Fibroblast of gingiva (primary cell): ENCODE measurements at regions not wholly inside any gene's neighbourhood (a gene's known extent, or its start where the extent isn't known, plus 50 kb on each side); places are given as distances from the start of the nearest gene placed in this dataset.

ENCODE experiments used
- DNase-seq: peaks from one replicate; pipeline ENCODE4 v3.0.0-alpha.2; 2011; ENCODE audit warnings: low read depth

DNA sequence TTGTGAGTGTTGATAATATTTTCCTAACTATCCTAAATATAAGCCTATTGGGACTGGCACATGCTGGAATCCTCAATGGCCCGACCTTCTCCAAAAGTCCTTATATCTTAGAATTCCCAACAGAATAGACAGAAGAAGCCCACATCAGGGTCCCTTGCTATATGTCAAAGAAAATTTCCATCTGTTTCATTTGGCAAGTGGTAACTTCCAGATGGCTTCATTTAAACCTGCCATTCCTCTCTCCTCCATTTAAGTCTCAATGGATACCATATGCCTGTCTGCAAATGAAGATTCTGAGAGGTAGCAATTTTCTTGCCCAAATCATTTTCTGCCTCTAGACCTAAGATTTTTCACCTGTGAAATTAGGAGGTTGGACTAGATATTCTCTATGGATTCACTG lies 73.1 kb upstream of the KCNA4 start:
- DNase-seq = no peak

DNA sequence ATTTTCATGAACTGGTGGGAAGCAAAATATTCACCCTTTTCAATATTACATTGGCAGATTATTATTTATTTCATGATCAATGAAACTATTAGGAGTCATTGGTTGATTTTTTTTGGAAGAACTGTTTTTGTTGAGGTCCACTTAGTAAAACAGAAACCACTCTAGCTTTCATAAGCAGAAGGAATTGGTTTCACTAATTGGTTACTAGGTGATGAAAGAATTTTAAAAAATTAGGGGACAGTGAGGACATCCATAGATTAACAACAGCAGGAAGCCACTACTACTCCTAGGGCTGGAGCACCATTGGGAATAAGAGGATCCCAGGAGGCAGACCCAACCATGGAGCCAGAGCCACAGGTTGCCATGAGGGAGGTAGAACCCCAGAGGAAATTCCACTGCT lies 74.4 kb upstream of the KCNA4 start:
- no peak for DNase-seq

DNA sequence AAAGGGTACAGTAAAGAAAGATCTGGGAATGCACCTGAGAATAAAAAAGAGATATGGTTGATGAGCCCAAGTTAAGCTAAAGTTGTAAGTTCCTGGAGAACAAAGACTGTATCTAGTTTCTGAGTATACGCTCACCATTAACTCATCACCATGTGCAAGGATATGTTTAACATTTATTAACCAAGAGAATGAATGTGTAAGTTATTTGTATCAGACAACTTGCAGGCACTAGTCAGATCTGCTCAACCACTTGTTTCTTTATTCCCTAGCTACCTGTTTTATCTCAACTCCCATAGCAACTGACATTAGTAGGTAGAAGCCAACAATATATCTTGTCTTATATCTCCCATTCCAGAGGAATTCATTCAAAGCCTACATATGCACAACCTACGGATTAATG lies 74.9 kb upstream of the KCNA4 start:
- no peak for DNase-seq

DNA sequence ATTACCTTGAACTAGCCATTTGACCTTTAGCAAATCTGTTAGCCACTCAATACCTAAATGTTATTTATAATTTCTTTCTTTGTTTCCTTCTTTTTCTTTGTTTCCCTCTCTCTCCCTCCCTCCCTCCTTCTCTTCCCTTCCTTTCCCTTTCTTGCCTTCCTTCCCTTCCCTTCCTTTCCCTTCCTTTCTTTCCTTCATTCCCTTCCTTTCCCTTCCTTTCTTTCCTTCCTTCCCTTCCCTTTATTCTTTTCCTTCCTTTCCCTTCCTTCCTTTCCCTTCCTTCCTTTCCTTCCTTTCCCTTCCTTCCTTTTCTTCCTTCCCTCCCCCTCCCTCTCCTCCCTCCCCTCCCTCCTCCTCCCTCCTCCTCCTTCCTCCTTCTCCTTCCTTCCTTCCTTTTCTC lies 75.7 kb upstream of the KCNA4 start:
- DNase-seq = no peak

DNA sequence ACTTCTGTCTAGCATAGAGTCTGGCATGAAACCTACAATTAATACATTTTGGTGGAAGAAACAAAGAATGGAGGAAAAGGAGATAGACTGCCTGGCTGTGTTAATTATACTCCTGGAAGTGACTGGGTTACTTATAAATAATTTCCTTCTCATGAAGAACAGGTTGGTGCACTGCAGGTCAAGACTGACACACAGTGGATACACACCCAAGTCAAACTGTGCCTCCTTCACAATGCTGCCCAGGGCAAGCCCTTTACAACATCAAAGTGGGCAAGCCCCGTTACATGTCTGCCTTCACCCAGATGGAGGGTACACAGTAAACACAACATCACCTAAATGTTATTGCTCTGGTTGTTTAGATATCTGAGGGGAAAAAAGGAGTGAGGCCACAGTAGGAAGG lies 83.7 kb upstream of the KCNA4 start:
- no peak for DNase-seq

DNA sequence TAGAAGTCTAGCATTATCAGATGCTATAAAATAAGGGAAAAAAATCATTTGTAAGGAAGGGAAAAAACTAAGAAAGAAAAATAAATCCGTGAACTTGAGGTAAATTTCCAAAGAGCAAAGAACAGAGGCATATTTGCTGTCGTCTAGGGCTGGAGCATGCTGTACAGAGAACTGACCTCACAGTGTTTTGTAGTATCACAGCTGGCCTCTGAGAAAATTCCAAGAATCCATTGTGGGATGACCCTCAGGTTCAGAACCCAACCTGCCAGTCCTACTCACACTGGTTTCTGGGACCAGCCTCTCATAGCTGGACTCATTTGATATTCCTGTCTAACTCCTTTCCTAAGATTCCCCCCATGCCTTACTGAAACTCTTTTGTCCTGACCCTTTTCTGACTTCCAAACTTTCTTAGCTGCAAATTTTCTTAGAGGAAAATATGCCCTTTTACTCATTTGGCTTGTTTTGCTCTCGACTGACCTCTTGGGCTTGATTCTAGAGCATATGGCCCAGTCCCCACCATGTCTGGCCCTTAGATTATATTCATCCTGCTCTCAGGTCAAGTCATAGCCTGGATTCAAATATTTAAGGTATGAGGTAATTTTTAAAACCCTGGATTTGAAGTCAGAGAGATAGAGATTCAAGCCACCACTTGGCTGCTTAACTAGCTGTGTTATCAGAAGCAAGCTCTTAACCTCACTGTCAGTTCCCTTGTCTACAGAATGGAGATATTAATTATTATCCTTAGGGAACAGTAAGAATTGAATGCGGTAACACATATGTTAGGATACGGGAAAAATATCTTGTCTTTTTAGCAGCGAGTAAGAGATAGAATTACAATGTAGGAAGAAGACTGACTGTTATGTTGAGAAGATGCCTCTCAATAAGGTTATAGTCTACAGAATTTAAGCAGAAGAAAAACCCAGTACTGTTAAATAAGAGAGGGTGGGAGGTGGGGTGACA lies 89.7 kb upstream of the KCNA4 start:
- no peak for DNase-seq

DNA sequence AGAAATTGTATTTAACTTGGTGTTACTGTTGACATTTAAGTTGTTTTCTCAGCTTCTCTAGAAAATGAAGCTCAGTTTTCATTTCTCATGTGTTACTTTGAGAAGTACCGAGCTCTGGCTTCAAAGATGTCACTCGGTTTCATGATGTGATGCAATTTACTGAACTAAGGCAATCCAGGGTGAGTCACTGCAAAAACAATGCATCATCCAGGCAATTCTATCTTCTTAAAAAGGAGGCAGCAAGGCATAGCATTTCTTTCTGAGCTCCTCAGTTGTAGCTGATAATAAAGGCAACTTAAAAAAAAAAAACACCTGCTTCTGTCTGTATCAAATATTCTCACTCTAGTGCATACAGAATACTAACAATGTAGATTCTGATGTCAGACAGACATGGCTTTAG lies 91.1 kb upstream of the KCNA4 start:
- DNase-seq = peak; percentile 1

DNA sequence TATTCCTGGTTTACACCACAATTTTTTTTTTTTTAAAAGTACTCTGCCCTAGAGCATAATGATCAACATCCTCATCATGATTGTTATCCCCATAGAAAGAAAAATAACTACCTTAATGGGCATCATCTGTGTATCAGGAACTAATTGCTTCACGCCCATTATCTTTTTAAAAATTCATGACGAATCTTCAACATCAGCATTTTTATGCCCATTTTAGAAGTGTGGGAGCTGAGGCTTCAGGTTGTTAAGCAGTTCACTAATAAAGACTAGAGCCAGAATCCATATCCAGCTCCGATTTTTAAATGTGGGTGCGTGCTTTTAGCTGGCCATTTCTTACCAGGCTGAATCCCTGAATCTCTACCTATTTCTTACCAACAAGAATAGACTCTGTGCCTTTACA lies 92.9 kb upstream of the KCNA4 start:
- no peak for DNase-seq

DNA sequence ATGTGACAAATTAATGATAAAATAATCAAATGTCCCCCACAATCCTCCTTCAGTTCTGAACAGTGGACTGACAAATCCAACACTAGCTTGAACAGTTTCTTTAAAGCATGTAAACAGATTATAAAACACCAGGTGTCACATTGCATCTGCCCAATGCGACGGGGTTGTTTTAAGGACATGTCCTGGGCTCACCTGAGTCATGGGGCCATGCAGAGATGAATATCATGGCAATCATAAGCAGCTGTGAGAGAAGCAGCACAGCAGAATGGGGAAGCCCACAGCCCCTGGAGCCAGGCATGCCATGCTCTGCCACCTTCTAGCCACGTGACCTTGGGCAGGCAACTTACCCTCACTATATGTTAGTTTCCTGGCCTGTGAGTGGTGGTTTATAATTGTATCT lies 93.9 kb upstream of the KCNA4 start:
- DNase-seq = no peak

DNA sequence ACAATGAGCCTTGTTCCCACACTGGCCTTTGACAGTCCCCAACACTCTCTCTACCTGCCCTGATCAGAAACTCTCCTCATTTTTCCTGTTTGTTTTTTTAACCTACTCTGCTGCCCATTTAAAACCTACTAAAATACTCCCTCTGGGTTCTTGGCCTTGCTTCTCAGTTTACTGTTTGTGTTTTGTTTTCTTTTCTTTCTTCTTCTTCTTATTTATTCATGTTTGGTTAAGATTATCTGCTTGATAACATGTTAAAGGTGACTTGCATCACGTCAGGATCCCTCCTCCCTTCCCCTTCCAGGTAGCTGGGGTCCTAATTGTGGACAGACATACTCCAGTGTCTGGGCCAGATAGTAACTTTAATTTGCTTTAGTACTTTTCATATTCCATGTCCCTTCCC lies 95.0 kb upstream of the KCNA4 start:
- no peak for DNase-seq

DNA sequence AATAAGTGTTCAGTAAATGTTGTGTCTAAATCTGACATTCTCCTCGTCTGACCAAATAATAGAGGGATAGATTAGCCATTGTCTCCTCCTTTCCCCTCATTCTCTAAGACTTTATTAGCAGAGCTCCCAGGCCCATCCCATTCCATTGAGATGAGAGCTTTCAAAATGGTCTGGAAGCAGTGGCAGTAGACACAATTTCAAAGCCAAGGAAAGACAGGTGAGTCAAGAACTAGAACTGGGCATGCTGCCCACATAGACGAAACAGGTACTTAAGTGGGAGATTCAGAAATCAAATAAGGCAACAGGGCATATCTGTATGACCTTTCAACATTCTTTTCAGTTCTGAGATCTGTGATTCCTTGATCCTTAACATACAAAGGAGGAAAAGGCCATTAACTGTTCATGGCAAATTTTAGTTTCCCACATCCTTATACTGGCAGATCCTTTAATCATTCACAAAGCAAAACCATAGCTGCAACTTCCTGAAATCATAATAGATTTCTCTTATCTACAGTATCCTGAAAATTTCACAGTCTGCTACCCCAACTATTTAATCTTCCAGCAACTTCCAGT lies 96.6 kb upstream of the KCNA4 start:
- no peak for DNase-seq

DNA sequence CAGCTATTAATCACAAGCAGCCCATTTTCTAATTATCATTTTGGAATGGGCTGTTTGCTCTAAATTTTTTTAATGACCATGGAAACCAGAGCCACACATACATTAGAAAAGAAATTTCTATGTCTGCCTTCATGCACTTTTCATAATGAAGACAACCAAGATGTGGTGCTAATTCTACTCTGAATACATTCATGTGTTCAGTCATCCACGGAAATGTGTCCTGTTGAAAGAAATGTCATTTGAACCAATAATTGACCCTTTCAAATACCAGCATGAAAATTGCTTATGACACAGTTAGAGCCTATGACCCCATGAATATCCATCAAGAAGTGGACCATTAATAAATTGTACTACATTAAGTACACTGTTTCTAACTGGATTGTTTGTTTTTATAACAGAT lies 99.7 kb upstream of the KCNA4 start:
- DNase-seq = no peak

DNA sequence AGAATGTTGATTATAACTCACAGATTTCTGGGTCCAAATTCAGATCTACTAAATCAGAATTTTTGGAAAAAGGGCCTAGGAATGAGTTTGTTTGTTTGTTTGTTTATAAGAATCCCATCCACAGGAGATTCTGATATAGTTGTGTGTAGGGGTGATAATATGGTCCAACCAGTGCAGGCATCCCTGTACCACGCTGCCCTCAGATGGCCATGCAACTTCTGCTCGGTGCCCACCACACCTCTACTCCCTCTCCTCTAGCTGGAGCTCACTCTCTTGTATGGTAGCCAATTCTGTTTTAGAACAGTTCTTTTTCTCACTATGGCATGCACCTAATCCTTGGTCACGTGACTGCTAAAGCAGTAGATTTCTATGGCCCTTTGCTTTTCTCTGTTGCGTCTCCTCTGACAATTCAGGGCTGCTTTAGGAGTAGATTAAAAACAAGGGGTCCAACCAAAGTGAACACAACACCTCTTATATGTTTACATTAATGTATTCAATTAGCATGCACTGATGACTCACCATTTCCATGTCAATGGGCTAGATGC lies 103.3 kb upstream of the KCNA4 start:
- no peak for DNase-seq

DNA sequence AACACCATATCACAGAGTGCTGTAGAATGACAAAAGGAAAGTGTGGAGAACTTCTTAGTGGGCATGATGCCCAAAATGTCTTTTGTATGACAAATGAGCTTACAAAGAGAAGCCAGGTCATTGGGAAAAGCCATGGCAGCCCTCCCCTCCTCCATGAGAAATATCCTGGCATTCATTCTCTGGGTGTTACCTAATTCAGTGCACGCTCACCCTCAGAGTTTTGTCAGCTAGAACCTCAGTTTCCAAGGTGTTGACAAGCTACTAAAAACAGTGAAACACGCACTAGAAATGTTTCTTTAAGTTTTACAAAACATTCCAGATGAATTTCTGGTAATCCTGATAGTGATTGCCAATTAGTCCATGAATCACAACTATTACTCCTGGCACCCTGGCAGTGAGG lies 105.4 kb upstream of the FSHB start:
- DNase-seq = no peak

DNA sequence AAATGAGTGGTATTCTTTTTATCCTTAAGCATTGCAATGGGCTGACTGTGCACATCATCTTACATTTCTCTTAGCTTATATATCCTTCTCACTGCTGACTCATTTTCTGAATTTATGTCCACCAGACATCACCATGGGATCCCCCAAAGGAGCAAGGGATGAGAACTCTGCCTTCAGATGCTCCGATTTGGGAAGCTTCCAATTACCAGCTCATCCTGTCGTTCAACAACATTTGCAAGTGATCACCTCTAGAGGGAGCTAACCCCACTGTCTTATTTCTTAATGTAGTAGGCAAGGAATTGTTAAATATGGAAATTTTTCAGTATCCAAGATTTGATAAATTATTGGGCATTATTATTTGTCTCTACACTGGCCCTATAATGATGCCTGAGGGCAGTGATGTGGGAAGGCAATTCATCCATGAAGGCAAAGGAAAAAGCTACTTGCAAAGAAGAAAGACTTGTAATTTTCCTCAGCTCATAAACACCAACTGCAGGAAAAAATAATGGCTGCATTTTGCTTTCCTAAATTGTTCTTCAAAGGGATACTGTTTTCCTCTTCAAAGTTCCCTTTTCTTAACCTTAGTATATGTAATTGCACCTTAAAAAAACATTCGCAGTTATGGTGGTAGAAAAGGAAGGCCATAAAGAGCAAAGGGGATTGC lies 102.4 kb upstream of the FSHB start:
- no peak for DNase-seq

DNA sequence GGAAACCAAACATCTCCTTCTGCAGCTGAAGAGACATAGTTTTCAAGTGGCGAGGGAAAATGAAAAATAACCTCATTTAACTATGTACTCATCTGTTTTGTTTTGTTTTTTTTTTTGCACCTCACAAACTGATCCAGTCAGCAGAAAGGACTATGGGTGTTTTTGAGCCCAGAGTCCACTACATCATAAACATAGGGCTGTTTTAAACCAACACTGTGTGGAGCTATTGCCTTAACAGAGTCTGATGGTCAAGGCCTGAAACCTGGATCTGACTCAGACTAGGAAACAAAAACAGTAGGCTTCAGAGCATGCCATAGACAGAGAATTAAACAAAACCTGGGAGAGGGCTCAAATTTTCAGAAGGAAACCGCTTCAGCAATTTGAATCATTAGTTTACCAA lies 99.3 kb upstream of the FSHB start:
- DNase-seq = no peak

DNA sequence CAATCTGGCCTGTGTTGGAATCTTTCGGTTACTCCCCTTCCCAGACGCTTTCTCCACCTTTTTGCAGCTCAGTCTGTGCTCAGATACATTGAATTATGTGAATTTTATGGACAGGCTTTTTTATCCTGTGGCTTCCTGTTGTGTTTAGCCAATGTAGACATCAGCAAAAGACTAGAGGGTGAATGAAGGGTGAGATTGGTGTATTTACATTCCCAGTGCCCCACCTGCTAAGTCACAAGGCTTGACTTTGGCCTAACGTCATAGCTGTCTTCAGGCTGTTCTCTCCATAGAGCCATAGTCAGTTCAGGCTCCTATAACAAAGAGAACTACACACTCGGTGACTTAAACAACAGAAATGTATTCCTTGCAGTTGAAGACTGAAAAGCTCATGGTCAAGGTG lies 97.5 kb upstream of the FSHB start:
- no peak for DNase-seq

DNA sequence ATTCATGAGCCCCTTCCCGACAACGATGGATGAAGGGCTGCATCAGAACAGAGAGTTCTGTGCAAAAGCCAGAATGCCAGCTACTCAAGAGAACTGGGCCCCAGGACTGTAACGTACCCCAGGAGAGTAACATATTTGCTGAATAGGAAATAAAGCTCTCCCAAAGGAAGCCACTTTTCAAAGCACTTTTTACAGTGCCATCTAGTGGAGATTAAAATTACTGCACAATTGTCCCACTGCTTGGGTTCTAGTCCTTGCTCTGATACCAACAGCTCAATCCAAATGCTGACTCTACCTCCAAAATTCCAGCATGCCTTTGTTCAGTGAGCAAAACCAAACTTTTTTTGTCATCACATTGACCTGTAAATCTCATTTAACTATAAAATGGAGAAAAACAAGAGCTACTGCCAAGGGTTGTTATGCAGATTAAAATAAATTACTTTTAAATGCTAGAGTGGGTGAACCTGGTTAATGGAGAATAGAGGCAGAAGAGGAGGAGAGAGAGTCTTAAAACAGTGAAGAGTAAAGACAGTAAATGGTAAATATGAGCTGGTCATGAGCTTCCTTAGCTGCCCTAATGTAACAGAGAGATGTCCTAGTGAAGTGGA lies 87.6 kb upstream of the FSHB start:
- no peak for DNase-seq

DNA sequence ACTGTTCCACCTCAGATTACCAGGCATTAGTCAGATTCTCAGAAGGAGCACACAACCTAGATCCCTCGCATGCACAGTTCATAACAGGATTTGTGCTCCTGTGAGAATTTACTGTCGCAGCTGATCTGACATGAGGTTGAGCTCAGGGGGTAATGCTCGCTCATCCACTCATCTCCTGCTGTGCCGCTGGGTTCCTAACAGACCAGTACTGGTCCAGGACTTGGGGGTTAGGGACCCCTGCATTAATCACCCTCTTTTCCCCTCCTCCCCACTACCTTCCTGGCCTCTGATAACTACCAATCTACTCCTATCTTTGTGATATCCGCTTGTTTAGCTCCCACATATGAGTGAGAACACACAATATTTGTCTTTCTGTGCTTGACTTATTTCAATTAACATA lies 83.5 kb upstream of the FSHB start:
- DNase-seq = no peak

DNA sequence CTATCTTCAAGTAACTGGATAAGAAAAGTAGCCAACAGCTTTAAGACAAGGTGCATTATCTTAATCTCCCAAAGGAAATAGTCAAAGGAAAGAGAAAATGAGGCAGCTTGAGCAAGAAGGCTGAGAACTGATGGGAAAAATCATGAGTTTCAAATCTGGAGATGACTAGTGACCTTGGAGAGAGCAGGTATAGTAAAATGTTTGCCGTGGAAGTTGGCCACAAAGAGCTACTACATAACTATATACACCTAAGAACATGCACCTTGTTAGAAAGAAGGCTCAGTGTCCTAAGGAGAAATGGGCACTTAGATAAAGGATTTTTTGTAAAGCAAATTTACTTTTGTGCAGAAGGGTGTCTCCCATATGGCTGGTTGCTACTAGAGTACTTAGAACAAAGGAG lies 80.8 kb upstream of the FSHB start:
- DNase-seq = no peak

DNA sequence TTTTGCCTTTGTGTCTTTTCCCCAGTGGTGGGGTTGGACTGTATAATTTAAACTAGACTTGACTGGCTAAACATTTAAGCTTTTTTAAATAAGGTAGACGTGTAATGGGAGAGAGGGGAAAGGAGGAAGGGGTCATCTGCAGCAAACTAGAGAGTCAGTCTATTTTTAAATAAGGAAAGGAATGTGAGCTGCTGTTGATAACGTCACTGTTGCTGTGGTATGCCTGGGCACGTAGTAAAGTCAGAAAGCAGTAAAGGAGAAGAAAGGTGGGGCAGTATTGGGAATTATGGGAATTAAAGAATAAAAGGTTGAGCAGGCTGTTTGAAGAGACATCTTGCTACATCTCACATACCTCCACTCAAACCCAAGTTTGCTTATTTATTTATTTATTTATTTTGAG lies 80.4 kb upstream of the FSHB start:
- DNase-seq = no peak

DNA sequence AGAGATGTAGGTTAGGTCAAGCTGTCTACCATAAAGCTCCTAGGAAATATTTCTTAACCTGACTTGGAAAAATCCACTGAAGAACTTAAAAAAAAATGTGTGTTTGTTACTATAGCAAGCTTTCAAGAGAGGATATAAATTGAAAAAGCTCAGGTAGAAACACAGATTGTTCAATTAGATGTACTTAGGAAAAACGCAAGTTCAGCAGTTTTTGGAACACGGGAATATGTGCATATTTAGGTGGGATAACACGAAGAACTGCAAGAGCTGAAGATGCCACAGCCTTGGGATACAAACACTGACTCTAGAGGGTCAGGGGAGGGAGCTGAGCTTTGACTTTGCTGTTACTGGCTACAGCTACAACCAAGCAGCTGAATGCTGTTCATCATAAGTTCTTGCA lies 77.8 kb upstream of the FSHB start:
- no peak for DNase-seq

DNA sequence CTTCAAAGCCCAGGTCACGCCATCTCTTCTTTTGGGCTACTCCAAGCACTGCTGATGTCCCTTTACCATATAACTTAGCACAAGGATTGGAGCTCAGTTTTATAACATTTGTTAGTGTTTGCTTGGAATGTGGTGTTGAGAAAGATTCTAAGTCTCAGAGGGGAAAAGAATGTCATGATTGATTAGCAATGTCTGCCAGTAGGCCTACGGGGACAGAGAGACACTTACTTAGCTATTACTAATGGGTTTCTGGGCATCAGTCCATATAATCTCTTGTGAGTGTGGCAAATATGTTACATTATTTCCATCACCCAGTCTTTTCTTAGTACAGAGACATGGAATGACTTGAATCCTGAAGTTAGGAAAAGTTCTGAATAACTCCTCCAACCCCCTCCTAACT lies 75.4 kb upstream of the FSHB start:
- DNase-seq = no peak
